ENCODE measurements at regions not wholly inside any gene's neighbourhood (a gene's known extent, or its start where the extent isn't known, plus 50 kb on each side); places are given as distances from the start of the nearest gene placed in this dataset.

DNA sequence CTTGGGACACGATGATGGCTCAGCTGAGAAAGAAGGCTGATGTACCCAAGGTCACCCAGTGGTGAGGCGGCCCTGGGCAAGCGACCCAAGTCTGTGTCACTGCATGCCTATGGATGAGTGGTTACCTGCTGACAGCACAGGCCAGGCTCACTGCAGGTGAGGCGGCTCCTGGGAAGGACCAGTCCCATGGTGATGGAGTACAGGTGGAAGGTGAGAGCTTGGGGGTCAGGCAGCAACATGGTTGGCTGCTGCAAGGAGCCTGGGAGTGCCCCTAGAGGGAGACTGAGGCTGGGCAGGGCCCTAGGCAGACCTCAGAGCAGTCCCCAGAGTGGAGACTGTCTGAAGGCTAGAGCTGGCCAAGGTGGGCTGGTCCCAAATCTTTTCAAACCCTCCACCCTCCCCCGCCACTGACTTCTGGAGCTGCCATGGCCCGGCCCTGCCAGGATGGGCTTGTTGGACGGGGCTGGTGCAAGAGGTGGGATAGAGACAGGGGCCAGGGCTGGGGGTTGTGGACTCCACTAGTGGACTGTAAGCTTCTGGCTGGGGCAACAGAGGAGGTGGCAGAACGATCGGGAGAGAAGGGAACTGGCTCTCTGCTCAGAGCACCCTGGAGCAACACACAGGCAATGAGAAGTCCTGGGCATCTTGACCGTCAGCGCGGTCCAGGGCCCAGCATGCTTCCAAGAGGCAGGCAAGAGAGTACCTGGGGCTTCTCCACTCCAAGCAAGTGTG, 72.5 kb upstream of the SLC6A11 start:
- DNase-seq = no peak

DNA sequence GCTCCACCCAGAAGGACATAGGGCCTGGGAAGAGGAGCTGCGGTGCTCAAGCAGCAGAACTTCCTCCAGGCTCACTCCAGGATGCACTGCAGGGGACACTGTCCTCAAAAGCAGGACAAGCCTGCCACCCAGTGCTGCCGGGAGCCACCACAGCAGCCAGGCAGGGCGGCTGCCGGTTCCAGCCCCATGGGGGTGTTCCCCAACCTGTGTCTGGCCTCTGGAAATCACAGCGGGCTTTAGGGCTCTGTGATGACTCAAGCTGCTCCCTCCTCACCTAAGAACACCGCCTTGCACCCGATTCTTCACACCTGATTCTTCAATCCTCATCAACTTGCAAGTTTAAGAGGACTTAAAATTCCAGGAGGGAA, 71.9 kb upstream of the SLC6A11 start:
- no peak for DNase-seq

DNA sequence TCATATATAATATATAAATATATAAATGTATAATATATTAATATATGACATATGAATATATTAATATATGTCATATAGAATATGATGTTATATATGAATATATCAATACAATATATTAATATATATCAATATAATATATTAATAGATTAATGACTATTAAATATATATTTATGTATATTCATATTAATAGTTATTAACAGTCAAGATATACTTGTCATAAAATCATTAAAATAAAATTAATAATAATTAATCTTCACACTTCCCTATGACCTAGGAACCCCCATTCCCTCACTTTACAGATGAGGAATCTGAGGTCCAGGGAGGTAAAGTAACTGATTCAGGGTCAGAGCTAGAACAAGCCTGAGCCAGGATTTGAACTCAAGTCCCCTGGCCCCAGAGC, 70.6 kb upstream of the SLC6A11 start:
- no peak for DNase-seq

DNA sequence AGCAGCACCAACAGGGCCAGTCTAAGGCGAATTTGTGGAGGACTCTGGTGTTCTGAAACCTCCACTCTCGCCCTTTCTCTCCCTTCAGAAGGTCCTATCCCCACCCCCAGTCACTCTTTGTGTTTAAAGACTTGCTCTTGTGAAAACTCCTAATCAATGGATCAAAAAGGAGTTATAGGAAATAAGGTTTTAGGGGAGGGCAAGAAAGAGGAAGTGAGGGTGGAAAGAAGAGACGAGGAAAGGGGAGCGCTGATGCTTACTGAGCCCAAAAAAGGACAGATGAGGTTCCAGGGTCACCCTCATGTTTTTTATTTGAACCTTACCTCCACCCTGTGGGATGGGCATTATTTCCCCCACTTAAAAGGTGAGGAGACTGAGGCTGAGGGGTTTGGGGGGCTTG, 70.0 kb upstream of the SLC6A11 start:
- no peak for DNase-seq

DNA sequence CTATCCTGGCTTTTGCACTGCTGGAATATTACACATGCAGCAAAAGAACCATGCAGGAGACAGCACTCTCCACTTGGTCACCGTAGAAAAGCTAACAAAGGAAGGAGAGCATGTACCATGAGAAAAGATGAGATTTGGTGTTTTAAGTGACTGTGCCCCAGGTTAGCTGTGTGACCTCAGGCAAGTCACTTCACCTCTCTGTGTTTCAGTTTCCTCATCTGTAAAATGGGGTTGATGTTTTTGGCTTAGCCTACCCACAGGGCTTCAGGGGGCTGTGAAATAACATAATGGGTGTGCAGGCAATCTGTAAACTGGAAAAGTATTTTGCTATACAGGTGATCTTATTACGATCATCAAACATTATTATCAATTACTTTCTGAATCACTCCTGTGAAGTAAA, 69.3 kb upstream of the SLC6A11 start:
- DNase-seq = no peak

DNA sequence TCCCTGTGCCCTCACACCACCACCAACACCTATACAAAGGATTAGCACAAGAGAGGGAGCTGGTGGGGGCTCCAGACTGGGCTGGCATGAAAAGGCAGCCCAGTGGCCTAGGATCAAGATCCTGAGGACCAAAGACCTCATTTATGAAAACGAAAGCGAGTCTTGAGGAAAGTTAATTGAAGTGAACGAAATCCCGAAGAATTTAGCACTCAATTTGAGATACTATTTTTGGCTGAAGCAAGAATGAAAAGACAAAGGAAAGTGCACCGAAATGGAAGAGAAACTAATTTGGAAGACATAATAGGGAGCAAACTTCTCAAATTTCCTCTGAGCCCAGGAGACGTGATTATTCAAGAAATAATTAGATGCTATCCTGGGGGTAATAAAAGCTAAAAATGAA, 68.7 kb upstream of the SLC6A11 start:
- no peak for DNase-seq

DNA sequence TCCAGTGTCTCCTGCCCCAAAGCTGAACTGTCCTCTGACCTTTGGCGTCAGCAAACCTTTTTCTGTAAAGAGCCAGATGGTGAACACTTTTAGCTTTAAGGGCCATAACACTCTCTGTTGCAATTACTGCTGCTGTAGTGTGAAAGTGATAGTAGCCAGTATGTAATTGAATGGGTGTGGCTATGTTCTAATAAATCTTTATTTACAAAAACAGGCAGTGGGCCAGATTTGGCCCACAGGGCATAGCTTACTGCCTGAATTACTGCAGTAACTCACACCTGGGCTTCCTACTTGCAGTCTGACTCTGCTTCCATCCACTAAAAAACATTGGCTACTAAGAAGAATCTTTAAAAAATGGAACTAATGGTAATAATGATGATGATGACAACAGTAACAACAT, 68.0 kb upstream of the SLC6A11 start:
- no peak for DNase-seq

DNA sequence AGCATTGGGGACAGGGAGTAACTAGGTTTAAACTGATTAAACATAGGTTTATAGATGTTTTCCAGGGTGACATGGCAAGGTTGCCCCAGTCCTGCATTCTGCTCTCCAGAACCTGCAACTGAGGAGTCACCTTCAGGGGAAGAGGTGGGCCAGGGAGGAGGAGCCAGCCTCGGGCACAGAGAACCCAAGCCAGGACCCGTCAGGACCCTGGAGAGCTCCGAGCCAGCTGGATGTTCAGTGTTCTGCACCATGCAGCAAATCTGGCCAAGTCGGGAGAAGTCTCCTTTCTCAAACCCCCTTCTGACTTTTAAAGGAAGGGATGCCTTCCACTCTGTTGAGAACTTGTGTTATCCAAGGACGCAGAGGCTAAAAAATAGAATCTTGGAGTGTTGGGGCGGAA, 62.1 kb upstream of the SLC6A11 start:
- peak; percentile 25 for DNase-seq

DNA sequence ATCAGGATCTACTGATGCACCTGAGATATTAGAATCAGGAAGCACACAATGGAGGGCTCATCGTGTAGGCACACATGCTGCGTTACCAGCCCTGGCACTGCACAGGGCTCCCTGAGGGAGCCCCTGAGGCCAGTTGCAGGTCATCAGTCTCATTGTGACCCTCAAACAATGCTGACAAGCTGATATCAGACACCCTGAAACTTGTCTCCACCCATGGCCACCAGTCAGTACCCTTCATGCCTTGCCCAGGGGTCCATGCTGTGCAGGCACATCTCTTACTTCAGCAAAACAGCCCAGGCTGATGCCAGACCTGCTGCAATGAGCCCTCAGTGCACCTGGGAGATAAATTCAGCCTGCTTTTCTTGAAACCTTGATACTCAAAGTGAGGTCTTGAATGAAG, 59.5 kb upstream of the SLC6A11 start:
- no peak for DNase-seq

DNA sequence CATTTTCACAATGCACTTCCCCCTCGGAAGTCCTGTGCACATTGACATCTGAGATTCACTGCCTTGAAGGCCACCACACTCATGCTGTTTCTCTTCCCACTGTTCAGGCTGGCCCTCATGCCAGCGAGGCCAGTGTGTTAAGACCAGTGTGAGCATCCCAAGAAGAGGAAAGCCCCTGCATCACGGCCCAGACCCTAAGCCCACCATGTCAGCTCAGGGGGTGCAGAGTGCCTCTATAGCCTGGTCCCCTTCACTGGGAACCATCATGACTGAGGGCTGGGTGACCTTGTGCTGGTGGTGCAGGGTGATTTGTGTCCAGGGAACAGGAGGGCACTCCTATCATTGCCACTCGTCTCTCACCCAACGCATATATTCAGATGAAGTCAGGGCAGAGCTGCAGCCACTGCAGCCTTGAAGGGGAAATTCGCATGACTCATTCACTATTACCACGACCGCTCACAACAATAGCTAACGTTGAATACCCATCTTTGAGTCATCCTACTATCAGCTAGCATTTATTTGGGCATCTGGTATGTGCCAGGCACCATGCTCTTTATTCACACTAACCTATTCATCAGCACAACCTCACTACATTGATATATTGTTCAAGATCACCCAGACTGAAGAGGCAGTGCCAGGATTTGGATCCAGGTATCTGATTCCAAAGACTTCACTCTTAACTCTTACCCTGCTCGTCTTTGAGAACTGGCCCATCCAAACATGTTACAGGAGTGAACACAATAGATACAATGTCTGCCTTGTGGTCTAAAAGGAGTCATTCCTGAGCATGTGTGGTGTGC, 58.8 kb upstream of the SLC6A11 start:
- no peak for DNase-seq

DNA sequence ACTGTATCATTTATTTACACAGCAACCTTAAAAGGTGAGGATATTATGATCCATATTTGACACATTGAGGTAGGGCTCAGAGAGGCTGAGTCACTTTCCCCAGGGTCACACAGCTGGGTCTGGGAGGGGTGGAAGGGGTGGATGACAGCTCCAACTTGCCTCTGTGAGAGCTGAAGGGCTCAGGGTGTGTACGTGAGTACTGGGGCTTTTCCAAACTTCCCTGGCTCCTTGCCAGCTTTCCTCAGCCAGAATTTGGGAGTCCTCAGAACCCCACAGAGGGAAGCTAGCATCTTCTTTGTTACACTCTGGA, 58.3 kb upstream of the SLC6A11 start:
- no peak for DNase-seq

DNA sequence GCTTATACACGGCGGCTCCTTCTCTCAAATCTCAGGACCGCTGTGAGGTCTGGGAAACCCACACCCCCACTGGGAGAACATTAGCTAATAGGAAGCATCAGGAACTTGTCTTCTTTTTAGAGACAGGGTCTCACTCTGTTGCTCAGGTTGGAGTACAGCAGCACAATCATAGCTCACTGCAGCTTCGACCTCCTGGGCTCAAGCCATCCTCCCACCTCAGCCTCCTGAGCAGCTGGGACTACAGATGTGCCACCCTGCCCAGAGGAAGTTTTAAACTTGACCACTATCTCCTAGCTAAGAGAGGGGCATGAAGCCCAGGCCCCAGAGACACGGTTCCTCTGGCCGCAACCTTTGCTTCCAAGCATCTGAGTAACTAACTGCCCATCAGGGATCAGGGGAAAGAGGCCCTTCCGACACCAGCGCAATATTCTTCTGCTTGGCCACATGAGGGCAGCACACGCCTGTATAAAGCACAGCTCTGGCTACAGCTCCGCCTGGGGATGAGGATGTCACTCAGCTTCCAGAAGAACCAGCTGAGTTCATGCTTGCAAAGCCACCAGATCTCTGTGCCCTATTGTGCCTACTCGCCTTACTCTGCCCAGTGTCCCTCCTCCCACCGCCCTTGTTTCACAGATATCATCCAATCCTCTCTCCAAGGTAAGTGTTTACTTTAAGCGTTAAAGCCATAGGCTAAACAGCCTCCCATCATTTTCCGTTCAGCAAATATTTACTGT, 57.6 kb upstream of the SLC6A11 start:
- DNase-seq = peak; percentile 51

DNA sequence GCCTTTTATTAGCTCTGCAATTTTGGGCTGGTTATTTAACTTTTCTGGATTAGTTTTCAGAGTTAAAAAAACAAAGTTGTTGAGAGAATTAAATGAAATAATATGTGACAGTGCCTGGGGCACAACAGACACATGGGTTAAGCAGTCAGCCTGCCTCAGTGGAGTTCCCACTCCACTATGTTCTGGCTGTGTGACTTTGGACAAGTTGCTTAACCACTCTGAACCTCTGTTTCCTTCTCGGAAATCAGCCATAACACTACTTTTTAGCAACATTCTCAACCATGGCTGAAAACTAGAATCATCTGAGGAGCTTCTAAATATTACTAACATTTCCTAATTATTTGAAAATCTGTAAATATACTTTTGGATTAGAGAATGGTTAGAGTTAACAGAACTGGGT, 56.5 kb upstream of the SLC6A11 start:
- DNase-seq = no peak

DNA sequence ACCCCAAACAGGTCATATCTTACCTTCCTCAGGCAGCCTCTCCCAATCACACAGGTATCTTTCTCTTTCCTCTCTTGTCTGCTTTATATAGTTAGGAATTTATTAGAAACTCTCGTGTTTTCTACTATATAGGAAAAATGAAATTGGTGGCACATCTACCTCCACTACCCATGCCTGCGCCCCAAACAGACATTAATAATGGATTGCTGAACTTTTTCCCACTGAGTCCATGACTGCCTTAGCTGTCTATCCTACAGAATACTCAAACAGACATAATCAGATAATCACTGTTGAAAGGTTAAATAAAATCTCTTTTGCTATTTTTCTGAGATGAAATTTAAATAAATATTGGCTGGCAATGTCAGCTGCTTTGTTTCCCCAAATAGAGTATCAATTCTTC, 55.8 kb upstream of the SLC6A11 start:
- no peak for DNase-seq

DNA sequence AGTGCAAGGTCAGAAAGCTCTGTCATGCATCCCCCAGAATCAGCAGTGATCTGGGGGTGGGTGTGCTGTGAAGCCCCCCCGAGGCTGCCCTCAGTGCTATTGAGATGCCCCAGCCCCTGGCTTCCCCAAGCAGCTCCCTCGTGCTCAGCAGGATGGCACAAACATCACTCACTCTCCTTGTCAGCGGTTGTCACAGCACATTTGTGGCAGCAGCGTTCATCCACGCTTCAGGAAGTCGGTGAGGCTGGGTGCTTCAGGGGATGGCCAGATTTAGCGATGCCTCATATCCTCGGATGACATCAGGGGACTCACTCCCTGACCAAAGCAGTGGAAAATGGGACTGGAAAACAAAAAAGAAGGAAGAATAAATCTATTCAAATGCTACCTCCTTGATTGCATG, 54.4 kb upstream of the SLC6A11 start:
- DNase-seq = no peak

DNA sequence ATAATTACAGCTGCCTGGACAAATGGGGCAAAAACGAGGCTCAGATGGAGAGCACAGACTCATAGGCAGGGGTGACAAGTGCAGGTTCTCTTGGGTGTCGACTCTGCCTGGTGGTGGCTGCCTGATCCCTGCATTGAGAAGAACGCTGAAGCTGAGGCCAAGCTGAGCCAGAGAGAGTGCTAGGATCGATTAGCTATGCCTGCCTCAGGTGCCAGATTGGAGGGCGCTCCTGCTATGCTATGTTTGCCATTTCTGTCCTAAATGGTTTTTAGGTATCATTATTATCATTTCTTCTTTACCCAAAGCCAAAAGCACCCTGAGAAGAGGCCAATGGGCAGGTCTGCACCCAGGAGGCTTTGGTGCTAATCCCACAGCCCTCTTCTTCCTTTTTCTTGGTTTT, 53.9 kb upstream of the SLC6A11 start:
- DNase-seq = no peak

DNA sequence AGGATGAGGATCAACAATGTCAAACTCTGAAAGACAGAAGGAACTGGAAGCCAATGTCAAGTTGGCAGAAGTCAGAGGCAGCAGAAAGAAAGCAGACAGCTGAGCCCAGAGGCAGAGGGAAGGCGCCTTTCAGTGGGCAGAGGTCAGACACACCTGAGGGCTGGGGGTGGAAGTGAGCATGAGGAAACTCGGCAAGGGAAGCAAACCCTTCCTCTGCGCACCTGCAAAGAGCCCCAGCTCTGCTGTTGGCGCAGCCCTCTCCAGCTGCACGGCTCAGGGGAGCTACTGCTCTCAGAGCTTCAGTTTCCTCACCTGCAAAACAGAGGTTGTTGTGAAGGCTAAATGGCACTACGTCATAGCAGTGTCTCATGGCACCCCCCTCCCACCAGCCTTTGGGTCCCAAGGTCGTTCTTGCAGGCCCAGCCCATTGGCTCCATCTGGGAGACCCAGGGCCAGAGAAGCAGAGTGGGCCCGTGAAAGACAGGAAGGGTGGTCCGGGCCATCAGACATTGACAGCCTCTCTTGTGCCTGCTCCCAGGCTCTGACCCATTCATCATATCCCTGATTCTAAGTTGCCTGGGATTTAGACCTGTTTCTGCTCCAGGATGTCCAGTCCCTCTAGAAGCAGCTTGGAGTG, 53.3 kb upstream of the SLC6A11 start:
- DNase-seq = no peak

DNA sequence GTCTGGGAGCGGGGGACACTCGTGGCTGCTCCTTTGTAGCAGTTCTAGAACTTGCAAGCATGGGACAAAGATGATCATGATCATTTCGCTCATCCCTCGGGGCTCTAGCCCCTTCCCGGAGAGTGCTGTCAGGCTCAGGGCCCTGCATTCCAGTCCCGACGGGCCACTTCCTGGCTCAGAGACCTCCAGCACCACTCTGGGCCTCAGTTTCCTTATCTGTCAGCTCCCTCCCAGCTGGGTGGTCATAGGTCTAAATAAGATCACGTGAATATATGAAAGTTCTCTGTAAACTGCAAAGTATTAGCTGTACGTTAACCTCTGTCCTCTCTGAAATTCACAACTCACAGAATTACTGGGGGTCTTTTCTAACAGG, 52.8 kb upstream of the SLC6A11 start:
- DNase-seq = no peak

DNA sequence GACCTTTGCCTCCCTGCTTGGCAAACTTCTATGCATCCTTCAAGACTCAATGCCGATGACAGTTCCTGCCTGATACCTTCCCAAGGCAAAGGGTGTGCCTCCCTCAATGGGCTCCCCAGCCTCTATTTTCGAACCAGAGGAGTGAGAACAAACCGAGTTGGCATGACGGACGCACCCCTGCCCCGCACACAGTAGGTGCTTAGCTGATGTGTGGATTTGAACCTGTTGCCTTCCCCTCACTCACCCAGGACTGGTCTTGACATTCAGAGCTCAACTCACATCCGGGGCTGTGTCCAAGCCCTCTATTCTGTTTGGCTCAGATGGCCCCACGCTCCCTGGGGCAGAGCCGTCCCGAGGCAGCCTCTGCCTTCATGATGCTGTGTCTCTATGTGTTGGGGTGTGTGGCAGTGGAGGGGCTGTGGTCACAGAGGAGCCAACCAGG, 52.2 kb upstream of the SLC6A11 start:
- DNase-seq = no peak

DNA sequence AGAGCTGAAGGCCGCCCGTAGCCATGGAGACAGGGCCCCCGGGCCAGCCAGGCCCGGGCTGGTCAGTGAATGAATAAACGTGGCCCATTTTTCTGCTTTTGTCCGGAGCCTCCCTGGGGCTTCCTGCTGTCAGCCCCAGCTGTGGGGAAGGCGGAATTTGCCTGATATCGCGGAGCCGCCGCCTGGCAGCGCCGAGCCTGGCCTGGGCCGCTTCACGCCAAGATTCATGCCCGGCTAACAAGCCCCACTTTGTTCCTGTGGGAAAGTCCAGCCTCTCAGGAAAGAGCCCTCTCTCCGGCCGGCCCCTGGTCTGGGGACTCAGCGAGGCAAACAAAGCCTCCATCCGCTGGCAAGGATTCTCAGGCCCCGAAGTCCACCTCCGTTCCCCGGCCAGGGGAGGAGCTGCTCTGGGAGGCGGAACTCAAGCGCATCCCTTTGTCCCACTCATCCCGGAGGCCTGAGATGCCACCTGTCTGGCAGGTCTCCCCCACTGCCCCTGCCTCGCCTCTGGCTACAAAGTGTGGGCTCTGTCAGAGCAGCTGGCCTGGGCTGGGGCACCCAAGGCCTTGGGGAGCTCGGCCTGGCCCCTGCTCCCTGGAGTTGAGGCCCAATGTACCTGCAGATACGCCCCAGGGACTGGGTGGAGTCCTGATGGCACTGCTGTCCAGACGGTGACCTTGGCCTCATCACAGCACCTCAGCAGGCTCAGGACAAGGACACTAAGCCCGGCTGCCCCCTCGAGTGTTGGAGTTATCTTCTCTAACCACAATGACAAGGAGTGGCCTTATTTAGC, 51.6 kb upstream of the SLC6A11 start:
- DNase-seq = no peak

DNA sequence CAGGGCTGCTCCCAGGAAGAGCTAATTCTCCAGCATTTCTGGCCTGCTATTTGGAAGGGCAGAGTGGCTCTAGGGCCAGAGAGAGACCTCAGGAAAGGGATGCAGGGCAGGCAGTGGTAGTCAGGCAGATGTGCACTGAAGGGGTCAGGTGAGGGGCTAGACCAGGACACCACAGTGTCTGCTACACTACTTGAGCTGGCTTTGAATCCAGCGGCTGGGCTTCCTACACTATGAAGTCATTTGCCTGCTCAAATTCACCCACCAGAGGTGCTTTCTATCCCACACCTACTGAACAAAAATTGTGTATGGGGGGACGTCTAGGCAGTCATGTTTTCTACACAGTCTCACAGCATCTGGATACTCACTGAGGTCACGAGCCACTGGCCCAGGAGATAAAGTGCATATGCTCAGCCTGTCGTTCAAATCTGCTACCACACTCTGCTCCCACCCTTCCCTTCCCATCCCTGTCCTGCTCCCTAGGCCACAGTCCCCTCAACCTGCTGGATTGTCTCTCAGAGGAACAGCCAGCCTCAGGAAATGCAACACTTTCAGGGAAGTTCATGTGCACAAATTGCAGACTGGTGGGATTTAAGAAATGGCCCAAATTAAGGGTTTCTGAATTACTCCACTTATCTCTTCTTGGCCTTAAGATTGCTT, 49.9 kb upstream of the SLC6A11 start:
- DNase-seq = no peak
